GM18870 (cell line): ENCODE measurements at regions not wholly inside any gene's neighbourhood (a gene's known extent, or its start where the extent isn't known, plus 50 kb on each side); places are given as distances from the start of the nearest gene placed in this dataset.
"Not testable (repeated sequence)": the region's sequence is repeated elsewhere in the genome, so short reads cannot be mapped to it uniquely, and the experiment has no call there.

ENCODE experiments used
- ATAC-seq: cut with Tn5 transposase; IDR thresholded peaks from one replicate; pipeline ENCODE4 v1.9.1; 2021; ENCODE audit warnings: moderate library complexity; ENCODE audit not compliant: unreplicated experiment

DNA sequence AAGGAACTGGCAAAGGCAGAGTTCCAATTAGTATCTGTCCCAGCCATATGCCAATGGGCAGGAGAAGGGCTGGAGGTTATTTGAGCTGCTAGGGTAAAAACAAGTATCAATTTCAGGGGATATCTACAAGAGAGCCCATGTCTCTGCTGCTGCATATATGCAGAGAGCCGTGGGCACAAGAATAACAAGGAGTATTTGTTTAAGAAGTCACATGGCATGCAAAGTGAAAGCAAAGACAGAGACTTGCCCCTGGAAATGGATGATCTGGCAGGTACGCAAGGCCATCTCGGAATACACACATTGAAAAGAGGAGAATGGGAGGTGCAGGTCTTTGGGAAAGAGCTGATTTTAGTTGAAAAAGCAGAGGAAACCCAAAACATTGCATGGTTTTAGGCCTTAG is 170.6 kb downstream of the EVA1A start:
- ATAC-seq = no peak

DNA sequence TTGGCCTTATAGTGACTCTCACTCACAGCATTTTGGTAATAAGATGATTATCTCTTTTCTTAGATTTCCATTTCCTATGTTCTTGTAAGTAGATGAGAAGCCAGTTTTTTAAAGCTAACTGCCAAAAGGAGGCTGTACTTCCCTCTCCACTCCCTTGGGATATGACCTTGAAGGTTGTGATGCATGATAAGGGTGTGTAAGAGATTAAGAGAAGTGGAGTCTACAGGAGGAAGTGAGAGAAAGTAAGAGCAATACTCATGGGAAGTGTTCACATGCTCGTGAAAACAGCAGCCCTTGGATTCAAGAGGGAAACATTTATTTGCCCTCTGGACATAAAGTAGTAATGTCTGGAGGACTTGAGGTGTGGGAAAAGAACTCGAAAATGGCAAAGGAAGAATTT is 171.5 kb downstream of the EVA1A start:
- no peak for ATAC-seq

DNA sequence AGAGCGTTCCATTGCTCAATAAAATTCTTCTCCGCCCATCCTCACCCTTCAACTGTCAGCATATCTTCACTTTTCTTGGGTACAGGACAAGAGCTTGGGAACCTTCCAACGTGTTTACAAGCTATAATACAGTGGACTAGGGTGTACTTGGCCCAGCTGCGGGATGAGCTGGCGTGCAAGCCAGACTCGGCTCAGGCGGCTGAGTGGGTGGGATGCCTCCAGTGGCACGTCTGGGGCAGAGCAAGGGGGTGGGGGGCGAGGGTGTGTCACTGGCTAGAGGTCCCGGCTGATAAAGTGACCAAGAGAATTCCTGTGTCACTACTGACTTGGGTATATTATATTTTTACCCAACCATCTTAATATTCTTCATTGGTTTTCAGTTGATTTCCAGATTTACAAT is 179.7 kb downstream of the EVA1A start:
- no peak for ATAC-seq

- ATAC-seq = no peak
Measured at GRCh38 chr2:75379476-75380210, 180.3 kb upstream of the TACR1 start.

DNA sequence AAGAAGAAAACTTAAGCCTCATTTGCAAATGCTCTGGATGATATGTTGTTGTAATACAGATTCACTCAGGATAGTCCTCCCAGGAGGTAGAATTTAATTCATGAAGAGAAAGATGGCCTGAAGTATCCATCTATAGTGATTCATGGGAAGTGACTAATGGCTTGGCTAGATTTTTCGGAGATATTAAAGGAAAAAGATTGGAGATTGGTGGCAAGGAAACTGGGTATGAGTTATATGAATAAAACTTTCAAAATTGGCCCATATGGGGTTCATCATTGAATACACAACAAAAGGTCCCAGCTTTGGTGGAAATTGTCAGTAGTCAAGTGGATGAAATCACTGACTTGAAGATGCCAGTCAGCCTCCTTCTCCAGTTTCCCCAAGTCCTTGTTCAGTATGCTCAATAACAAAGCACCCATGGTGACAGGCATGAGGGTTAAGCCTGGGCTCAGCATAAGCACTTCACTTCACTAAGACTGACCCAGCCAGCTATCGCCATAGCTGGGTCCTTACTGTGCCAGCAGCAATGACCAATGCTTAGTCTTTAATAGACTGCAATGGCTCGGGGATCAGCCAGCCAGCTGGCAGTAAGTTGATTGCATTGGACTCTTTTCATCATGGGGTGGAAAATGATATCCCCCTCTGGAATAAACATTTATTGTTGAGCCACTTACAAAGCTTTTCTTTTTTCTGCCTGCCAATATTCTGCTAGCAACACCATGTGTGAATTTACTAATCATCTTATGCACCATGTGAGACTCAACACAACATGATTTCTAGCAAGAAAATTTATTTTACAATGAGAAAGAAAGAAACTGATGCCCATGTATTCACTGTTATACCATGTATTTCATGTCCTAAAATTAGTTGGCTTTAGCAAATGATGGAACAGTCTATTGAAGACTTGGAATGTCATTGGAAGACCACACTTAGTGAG is 176.6 kb upstream of the TACR1 start:
- ATAC-seq = no peak

DNA sequence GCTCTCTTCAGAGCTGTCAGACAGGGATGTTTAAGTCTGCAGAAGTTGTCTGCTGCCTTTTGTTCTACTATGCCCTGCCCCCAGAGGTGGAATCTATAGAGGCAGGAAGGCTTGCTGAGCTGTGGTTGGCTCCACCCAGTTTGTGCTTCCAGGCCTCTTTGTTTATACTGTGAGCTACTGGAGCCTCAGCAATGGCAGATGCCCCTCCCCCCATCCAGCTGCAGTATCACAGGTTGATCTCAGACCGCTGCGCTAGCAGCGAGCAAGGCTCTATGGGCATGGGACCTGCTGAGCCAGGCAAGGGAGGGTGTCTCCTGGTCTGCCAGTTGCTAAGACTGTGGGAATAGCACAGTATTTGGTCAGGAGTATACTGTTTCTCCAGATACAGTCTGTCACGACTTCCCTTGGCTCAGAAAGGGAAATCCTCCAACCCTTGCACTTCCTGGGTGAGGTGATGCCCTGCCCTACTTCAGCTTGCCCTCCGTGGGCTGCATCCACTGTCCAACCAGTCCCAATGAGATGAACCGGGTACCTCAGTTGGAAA is 175.2 kb upstream of the TACR1 start:
- ATAC-seq = not testable (repeated sequence)

GRCh38 chr2:75367401-75367800 is 168.1 kb upstream of the TACR1 start:
- no peak for ATAC-seq

- no peak for ATAC-seq
Measured at GRCh38 chr2:75361486-75361885, 162.2 kb upstream of the TACR1 start.

DNA sequence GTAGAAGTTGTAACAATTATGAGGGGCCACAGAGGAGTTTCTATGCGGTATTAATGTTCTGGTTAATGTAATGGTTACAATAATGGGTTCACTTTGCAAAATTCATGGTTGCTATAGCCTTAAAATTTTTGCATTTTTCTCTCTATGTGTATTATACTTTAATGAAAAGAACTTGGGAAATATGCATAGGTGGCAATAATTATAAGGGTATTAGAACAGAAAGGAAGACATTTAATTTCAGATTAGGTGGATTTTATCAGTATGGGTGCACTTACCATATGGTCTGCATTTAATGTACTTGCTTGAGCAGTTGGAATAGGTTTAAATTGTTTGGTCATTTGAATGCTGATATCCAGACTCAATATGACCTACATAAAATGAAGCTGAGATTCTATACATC is 161.6 kb upstream of the TACR1 start:
- no peak for ATAC-seq

- no peak for ATAC-seq
Measured at GRCh38 chr2:75356865-75357264, 157.5 kb upstream of the TACR1 start.

GRCh38 chr2:75353131-75353530 is 153.8 kb upstream of the TACR1 start:
- no peak for ATAC-seq

- ATAC-seq = no peak
Measured at GRCh38 chr2:75348307-75348706, 149.0 kb upstream of the TACR1 start.

- no peak for ATAC-seq
Measured at GRCh38 chr2:75344146-75344545, 144.8 kb upstream of the TACR1 start.

- peak; percentile 62 for ATAC-seq
Measured at GRCh38 chr2:75342504-75343175, 143.3 kb upstream of the TACR1 start.

- no peak for ATAC-seq
Measured at GRCh38 chr2:75340560-75340959, 141.2 kb upstream of the TACR1 start.

- no peak for ATAC-seq
Measured at GRCh38 chr2:75338461-75338860, 139.1 kb upstream of the TACR1 start.

DNA sequence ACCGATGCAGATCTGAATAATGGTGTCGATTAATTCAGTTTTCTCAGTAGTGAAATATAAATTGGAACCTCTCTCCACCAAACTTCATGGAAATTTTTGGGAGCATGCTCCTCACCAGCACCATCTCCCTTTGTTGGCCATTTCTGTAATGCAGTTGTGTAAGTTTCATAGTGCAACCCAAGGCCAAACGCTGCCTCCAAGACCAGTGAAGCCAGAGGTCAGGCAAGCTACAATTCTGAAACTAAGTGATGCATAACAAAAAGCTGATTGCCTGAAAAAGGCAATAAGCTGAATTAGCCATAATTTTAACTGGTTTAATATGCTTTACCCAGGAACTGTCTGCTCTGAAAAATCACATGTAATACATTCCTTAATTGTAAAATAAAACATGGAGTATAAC is 138.3 kb upstream of the TACR1 start:
- ATAC-seq = no peak

GRCh38 chr2:75337016-75337415 is 137.7 kb upstream of the TACR1 start:
- ATAC-seq = no peak

GRCh38 chr2:75336451-75336850 is 137.1 kb upstream of the TACR1 start:
- ATAC-seq = no peak

- ATAC-seq = no peak
Measured at GRCh38 chr2:75334076-75334475, 134.8 kb upstream of the TACR1 start.

DNA sequence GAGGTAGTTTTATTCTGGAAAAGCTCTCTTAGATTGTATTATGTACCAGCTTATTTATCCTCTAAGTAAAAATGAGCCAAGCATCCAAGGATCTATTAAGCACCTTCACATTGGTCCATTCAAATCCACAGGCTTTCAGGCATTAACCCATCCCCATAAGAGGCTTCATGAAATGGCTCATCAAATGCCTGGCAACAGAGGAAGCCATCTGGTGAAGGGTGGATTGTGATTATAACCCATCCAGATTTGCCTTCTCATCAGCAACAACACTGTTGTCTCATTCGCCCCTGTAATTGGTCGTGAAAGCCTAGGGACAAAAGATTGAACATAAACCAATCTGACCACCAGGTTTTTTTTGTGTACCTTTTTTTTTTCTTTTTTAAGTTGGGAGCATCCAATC is 134.3 kb upstream of the TACR1 start:
- no peak for ATAC-seq
